GM12878 (cell line): ENCODE measurements at regions not wholly inside any gene's neighbourhood (a gene's known extent, or its start where the extent isn't known, plus 50 kb on each side); places are given as distances from the start of the nearest gene placed in this dataset.

Experiments
- ATAC-seq: fragments of 200-7000 bp; cut with Tn5 transposase; 3 replicates; pipeline ENCODE4 v1.9.1; 2020; ENCODE audit warnings: mild to moderate bottlenecking, moderate library complexity
- BruUV-seq: library from RNA; stranded (reverse); fragments of 400-500 nt; replicated peaks from 2 replicates; lab custom pipeline; 2021; lab: Mats Ljungman, UMichigan
- CTCF ChIA-PET: fragments of 300-600 bp; sonication (Branson Sonifier 250); formaldehyde crosslinking; extraction: SDS; loops from one replicate; lab custom pipeline; 2021; ENCODE audit warnings: inconsistent platforms; lab: Yijun Ruan, JAX
- POLR2A ChIA-PET: fragments of 350-600 bp; formaldehyde crosslinking; extraction: SDS; loops from one replicate; lab custom pipeline; 2021; ENCODE audit warnings: inconsistent platforms; lab: Charles Lee
- RAD21 ChIA-PET: fragments of 300-600 bp; sonication (Branson Sonifier 250); formaldehyde crosslinking; loops from one replicate; lab custom pipeline; 2023; ENCODE audit warnings: antibody characterized with exemption; ENCODE audit not compliant: unreplicated experiment; lab: Charles Lee
- SMC1A ChIA-PET: fragments of 300-600 bp; sonication (Branson Sonifier 250); formaldehyde crosslinking; loops from one replicate; lab custom pipeline; 2023; ENCODE audit not compliant: unreplicated experiment, uncharacterized antibody; lab: Charles Lee
- DNase-seq: peaks from one replicate; pipeline ENCODE4 v3.0.0-alpha.2; 2011; ENCODE audit warnings: low read depth, low spot score
- FAIRE-seq: peaks from 3 replicates; lab custom pipeline; 2011; peaks lifted over from hg19 to GRCh38; lab: Jason Lieb, UNC
- H2AFZ ChIP-seq: 2 replicates; pipeline ENCODE4 v1.6.0; 2011; ENCODE audit warnings: low read depth, low read length, control low read depth; ENCODE audit not compliant: control insufficient read depth
- H3K27ac ChIP-seq: 2 replicates; pipeline ENCODE4 v1.5.1; 2011; ENCODE audit warnings: control low read depth; ENCODE audit not compliant: control insufficient read depth, insufficient read depth
- H3K27me3 ChIP-seq, 2 experiments: replicated peaks in 1 of 2; 2 replicates each; pipeline versions ENCODE4 v1.6.0 to v1.6.1; 2011; ENCODE audit warnings: low read length in 1 of 2; ENCODE audit not compliant: control insufficient read depth in 2 of 2, insufficient read depth in 2 of 2
- H3K36me3 ChIP-seq, 2 experiments: 2 replicates each; pipeline ENCODE4 v1.5.1; 2011; ENCODE audit warnings: low read length in 1 of 2; ENCODE audit not compliant: control insufficient read depth in 2 of 2, insufficient read depth in 2 of 2
- H3K4me1 ChIP-seq: 2 replicates; pipeline ENCODE4 v1.6.1; 2011; ENCODE audit warnings: mild to moderate bottlenecking, low read length, moderate library complexity, mixed read lengths; ENCODE audit not compliant: control insufficient read depth, insufficient read depth
- H3K4me2 ChIP-seq: 2 replicates; pipeline ENCODE4 v1.6.0; 2011; ENCODE audit warnings: control low read depth; ENCODE audit not compliant: control insufficient read depth, insufficient read depth
- H3K4me3 ChIP-seq: fragments of 200-600 bp; sonication (generic); 2 replicates; pipeline ENCODE4 v1.5.1; 2016
- H3K79me2 ChIP-seq: 2 replicates; pipeline ENCODE4 v1.6.0; 2011; ENCODE audit warnings: low read length; ENCODE audit not compliant: control insufficient read depth, insufficient read depth
- H3K9ac ChIP-seq: 2 replicates; pipeline ENCODE4 v1.8.0; 2011; ENCODE audit warnings: low read length, control low read depth, mixed read lengths; ENCODE audit not compliant: control insufficient read depth, insufficient read depth
- H3K9me3 ChIP-seq: replicated peaks from 3 replicates; pipeline ENCODE4 v1.5.1; 2011; ENCODE audit warnings: mild to moderate bottlenecking, low read length; ENCODE audit not compliant: control insufficient read depth, insufficient read depth
- H4K20me1 ChIP-seq: 2 replicates; pipeline ENCODE4 v1.6.0; 2011; ENCODE audit not compliant: control insufficient read depth, insufficient read depth
- BCL11A ChIP-seq: IDR thresholded peaks from 2 replicates; pipeline ENCODE4 v1.6.1; 2011; ENCODE audit warnings: low read depth, low read length
- CREB1 ChIP-seq: IDR thresholded peaks from 2 replicates; pipeline ENCODE4 v1.6.1; 2012; ENCODE audit warnings: low read depth, mild to moderate bottlenecking, inconsistent platforms
- CTCF ChIP-seq, 3 experiments: IDR thresholded peaks in 2 of 3; conservative IDR thresholded peaks in 1 of 3; 2 replicates each; pipeline ENCODE4 v1.5.1; 2011; ENCODE audit warnings: low read depth in 3 of 3, low read length in 3 of 3, mild to moderate bottlenecking in 3 of 3, control low read depth in 2 of 3, moderate library complexity in 2 of 3, inconsistent platforms in 1 of 3, mixed read lengths in 1 of 3; ENCODE audit not compliant: control insufficient read depth in 2 of 3, insufficient read depth in 1 of 3; ENCODE audit errors: extremely low read depth in 1 of 3
- JUNB ChIP-seq: IDR thresholded peaks from 2 replicates; pipeline ENCODE4 v1.6.1; 2016; ENCODE audit warnings: antibody characterized with exemption, mild to moderate bottlenecking
- MAX ChIP-seq: IDR thresholded peaks from 2 replicates; pipeline ENCODE4 v1.6.1; 2012; ENCODE audit warnings: low read depth, low read length, improper control_type of control experiment
- MTA3 ChIP-seq: IDR thresholded peaks from 2 replicates; pipeline ENCODE4 v1.6.1; 2012; ENCODE audit warnings: low read length, inconsistent platforms, borderline replicate concordance
- NR2C2 ChIP-seq: IDR thresholded peaks from 2 replicates; pipeline ENCODE4 v1.6.1; 2011; ENCODE audit warnings: borderline replicate concordance, low read depth; ENCODE audit not compliant: control insufficient read depth, insufficient read length
- RB1 ChIP-seq: fragments of 450-650 bp; formaldehyde crosslinking; IDR thresholded peaks from 2 replicates; pipeline ENCODE4 v1.6.1; 2017; ENCODE audit warnings: mild to moderate bottlenecking, borderline replicate concordance
- TCF12 ChIP-seq: IDR thresholded peaks from 2 replicates; pipeline ENCODE4 v1.6.1; 2011; ENCODE audit warnings: low read depth, mild to moderate bottlenecking, low read length
- ZBTB11 ChIP-seq: fragments of 450-650 bp; formaldehyde crosslinking; IDR thresholded peaks from 2 replicates; pipeline ENCODE4 v1.5.0; 2022; ENCODE audit warnings: mild to moderate bottlenecking, missing genetic modification characterization
- ZNF592 ChIP-seq: fragments of 450-650 bp; IDR thresholded peaks from 2 replicates; pipeline ENCODE4 v1.6.1; 2017; ENCODE audit warnings: mild to moderate bottlenecking, moderate library complexity
- ZZZ3 ChIP-seq: IDR thresholded peaks from 2 replicates; pipeline ENCODE4 v1.6.1; 2011; ENCODE audit warnings: low read depth; ENCODE audit not compliant: control insufficient read depth, insufficient read length
- WGBS: methylation state at CpG from one replicate; pipeline ENCODE4 v1.1.6; 2016; ENCODE audit warnings: low lambda C conversion rate; ENCODE audit not compliant: insufficient replicate concordance, insufficient coverage; ENCODE audit errors: missing lambda C conversion rate; 5-methylcytosine and 5-hydroxymethylcytosine counted together
- in situ Hi-C: fragments of 300-500 bp; cut with MboI; formaldehyde crosslinking; loops from 9 replicates; pipeline ENCODE4 v1.14.3; 2018; ENCODE audit warnings: mixed read lengths
- intact Hi-C: fragments of 100-400 bp; cut with micrococcal nuclease; formaldehyde crosslinking; loops from one replicate; pipeline ENCODE4 v1.14.2; 2022; ENCODE audit not compliant: unreplicated experiment

- no peaks in the 10 kb centered on the region for H3K36me3 ChIP-seq
- ChIA-PET RAD21 (no interaction called here), SMC1A (no interaction called here), CTCF (no interaction called here), POLR2A (no interaction called here)
- H4K20me1 ChIP-seq, result no peaks in the 10 kb centered on the region
- no peak overlapping the region for H3K4me3 ChIP-seq
- no peak for FAIRE-seq
- WGBS, result 24% methylated on average over 7 of the region's 7 CpGs
- no peak for ATAC-seq
- peaks cover 6% of the 10 kb centered on the region for H3K4me1 ChIP-seq
- no peaks in the 10 kb centered on the region; the same call in 2 of the 3 replicates for H3K9me3 ChIP-seq
- H3K4me2 ChIP-seq, result no peak overlapping the region
- no TSS peak for BruUV-seq
- in situ Hi-C loops, result no loop called here
- H3K9ac ChIP-seq, result no peak overlapping the region
- H3K27me3 ChIP-seq, result no peaks in the 10 kb centered on the region
- no peak for TF ChIP-seq MAX
- no peak for TF ChIP-seq ZNF592
- TF ChIP-seq CREB1, result no peak
- no peak for TF ChIP-seq TCF12
- TF ChIP-seq BCL11A, result no peak
- TF ChIP-seq NR2C2, result no peak
- TF ChIP-seq JUNB, result no peak
- no peak for TF ChIP-seq RB1
- TF ChIP-seq ZBTB11 (CRISPR knock-in tag), result no peak
- no peak for TF ChIP-seq CTCF (IDR thresholded peaks at IDR 0.05 in 2 of 3, conservative IDR thresholded peaks at IDR 0.05 in 1 of 3; ENCODE audit: control insufficient read depth in 2 of 3, extremely low read depth in 1 of 3, insufficient read depth in 1 of 3, low read depth in 3 of 3, low read length in 3 of 3)
- TF ChIP-seq MTA3, result no peak
- TF ChIP-seq ZZZ3, result no peak
- H3K79me2 ChIP-seq, result no peaks in the 10 kb centered on the region
- no peak for DNase-seq
- H3K27ac ChIP-seq, result no peak overlapping the region
- intact Hi-C loops, result no loop called here
- H2AFZ ChIP-seq, result no peak overlapping the region
These were observed 164.3 kb upstream of the APCDD1 start for GRCh38 chr18:10289951-10290637.
